ENCODE measurements at regions not wholly inside any gene's neighbourhood (a gene's known extent, or its start where the extent isn't known, plus 50 kb on each side); places are given as distances from the start of the nearest gene placed in this dataset.

DNA sequence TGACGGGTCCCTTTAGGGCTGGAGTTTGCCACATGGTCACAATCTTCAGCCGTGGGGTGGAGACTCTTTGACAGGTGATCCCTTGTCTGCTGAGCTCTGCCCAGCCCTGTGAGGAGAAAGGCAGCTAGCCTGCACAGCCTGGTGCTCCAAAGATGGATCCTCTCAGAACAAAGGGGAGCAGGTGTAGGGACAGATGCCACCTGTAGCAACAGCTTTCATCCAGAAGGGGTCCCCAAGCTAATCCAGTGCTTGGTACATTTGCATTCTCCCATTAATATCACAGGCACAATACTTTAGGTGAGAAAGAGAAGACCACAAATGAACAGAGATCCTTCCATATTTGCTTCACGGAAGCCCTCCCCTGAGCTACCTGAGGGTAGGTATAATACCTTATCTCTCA, 93.2 kb downstream of the CCDC185 start:
- Histone ChIP-seq H3K4me1 (ENCODE audit: insufficient read depth, low read length) (no peaks in the 10 kb centered on the region), H3K4me3 (ENCODE audit: insufficient read depth, low read length) (no peak overlapping the region), H3K79me2 (ENCODE audit: insufficient read depth, low read length) (no peaks in the 10 kb centered on the region), H3K9me3 (ENCODE audit: low read depth, low read length) (no peaks in the 10 kb centered on the region), H3K27me3 (ENCODE audit: insufficient read depth, low read length) (peaks cover 52% of the 10 kb centered on the region), H3K27ac (ENCODE audit: low read depth, low read length) (no peak overlapping the region), H2AFZ (ENCODE audit: low read length) (no peak overlapping the region), H3K4me2 (ENCODE audit: insufficient read depth, low read length) (no peak overlapping the region), H3K36me3 (ENCODE audit: insufficient read depth, low read length) (no peaks in the 10 kb centered on the region), H4K20me1 (ENCODE audit: insufficient read depth, low read length) (no peaks in the 10 kb centered on the region)
- no peak for DNase-seq (ENCODE audit: insufficient read length, low spot score, missing footprints)
- TF ChIP-seq, protein P1, sequence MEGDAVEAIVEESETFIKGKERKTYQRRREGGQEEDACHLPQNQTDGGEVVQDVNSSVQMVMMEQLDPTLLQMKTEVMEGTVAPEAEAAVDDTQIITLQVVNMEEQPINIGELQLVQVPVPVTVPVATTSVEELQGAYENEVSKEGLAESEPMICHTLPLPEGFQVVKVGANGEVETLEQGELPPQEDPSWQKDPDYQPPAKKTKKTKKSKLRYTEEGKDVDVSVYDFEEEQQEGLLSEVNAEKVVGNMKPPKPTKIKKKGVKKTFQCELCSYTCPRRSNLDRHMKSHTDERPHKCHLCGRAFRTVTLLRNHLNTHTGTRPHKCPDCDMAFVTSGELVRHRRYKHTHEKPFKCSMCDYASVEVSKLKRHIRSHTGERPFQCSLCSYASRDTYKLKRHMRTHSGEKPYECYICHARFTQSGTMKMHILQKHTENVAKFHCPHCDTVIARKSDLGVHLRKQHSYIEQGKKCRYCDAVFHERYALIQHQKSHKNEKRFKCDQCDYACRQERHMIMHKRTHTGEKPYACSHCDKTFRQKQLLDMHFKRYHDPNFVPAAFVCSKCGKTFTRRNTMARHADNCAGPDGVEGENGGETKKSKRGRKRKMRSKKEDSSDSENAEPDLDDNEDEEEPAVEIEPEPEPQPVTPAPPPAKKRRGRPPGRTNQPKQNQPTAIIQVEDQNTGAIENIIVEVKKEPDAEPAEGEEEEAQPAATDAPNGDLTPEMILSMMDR (IDR thresholded peaks at IDR 0.05; ENCODE audit: extremely low read depth, low read depth, low read length) = no peak

DNA sequence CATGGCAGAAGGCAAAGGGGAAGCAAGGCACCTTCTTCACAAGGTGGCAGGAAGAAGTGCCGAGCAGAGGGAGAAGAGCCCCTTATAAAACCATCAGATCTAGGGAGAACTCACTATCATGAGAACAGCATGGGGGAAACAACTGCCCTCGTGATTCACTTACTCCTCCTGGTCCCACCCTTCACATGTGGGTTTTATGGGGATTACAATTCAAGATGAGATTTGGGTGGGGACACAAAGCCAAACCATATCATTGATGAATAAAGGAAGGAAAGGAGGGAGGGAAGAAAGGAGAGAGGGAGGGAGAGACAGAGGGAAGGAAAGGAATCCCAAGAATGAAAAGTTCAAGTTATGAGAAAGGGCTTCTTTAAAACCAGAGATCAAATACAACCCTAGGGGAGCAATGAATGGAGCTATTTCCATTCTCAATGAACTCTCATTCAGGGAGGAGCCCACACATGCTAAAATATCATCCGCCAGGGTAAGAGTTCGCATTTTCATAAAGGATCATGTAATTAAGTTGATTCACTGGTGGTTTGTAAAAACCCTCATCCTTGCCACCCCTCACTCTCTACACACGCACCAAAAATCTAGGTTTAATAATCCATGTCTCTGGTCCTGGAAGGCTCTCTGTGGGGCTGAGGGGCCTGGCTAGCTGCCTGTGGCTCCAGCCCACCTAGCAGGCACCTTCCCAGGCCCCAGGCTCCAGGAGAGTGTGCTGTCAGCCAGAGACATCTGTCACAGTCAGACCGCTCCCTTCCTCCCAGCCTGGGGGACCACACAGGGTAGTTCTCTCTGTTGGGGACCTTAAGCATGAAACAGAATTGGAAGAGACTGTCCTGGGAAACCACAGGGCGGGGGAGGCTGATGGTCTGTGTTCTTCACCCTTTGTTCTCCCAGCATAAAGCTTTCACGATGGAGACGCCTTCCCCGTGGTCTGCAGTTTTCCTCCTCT, 94.0 kb downstream of the CCDC185 start:
- TF ChIP-seq, protein P1 (IDR thresholded peaks at IDR 0.05; ENCODE audit: extremely low read depth, low read depth, low read length) = no peak
- no peaks in the 10 kb centered on the region for H3K79me2 ChIP-seq (ENCODE audit: insufficient read depth, low read length)
- DNase-seq (ENCODE audit: insufficient read length, low spot score, missing footprints) = no peak

DNA sequence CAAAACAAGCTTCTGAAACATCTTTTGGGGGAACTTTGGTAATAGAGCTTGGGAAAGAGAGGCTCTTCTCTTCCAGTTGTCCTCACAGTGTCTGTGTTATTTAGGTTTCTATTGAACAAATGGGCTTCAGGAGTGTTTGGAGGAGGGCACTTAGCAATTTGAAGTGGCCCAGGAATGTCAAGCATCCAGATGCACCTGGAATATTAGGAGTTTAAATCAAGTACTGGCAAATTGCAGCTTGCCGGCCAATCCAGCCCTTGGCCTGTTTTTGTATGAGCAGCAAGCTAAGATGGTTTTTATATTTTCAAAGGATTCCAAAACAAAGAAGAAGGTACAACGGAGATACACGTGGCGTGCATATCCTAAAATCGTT, 94.7 kb downstream of the CCDC185 start:
- Histone ChIP-seq H3K9me3 (ENCODE audit: low read depth, low read length) (no peaks in the 10 kb centered on the region), H4K20me1 (ENCODE audit: insufficient read depth, low read length) (no peaks in the 10 kb centered on the region)
- TF ChIP-seq, protein P1 (IDR thresholded peaks at IDR 0.05; ENCODE audit: extremely low read depth, low read depth, low read length) = no peak

More for the DNA sequence above, 94.0 kb downstream of the CCDC185 start:
- Histone ChIP-seq H3K27me3 (ENCODE audit: insufficient read depth, low read length) (peaks cover 52% of the 10 kb centered on the region), H3K9me3 (ENCODE audit: low read depth, low read length) (no peaks in the 10 kb centered on the region), H3K27ac (ENCODE audit: low read depth, low read length) (no peak overlapping the region), H4K20me1 (ENCODE audit: insufficient read depth, low read length) (no peaks in the 10 kb centered on the region), H3K4me1 (ENCODE audit: insufficient read depth, low read length) (no peaks in the 10 kb centered on the region), H3K4me2 (ENCODE audit: insufficient read depth, low read length) (no peak overlapping the region), H2AFZ (ENCODE audit: low read length) (no peak overlapping the region), H3K4me3 (ENCODE audit: insufficient read depth, low read length) (no peak overlapping the region), H3K36me3 (ENCODE audit: insufficient read depth, low read length) (no peaks in the 10 kb centered on the region)

DNA sequence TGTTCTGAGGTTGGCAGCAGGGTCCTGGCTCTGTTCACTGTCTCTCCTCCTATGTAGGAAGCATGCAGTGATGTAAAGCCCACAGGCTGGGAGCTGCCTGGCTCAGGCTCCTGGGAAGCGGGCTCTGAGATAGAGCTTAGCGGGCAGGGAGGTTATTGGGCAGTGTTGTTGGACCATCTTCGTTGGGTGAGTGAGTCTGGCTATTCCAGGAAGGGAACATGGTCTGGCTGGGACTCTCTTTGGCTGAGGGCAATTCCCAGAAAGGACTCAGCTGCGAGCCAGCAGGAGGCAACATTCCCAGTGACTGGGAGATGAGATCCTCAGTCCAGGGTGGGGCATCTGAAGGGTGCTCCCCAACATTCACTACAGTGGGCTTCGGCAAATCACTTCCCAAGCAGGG, 96.2 kb downstream of the CCDC185 start:
- TF ChIP-seq, protein P1 (IDR thresholded peaks at IDR 0.05; ENCODE audit: extremely low read depth, low read depth, low read length) = no peak
- Histone ChIP-seq H3K4me2 (ENCODE audit: insufficient read depth, low read length) (no peak overlapping the region), H4K20me1 (ENCODE audit: insufficient read depth, low read length) (no peaks in the 10 kb centered on the region), H3K27me3 (ENCODE audit: insufficient read depth, low read length) (peaks cover 43% of the 10 kb centered on the region), H3K27ac (ENCODE audit: low read depth, low read length) (no peak overlapping the region), H3K79me2 (ENCODE audit: insufficient read depth, low read length) (no peaks in the 10 kb centered on the region), H3K9me3 (ENCODE audit: low read depth, low read length) (no peaks in the 10 kb centered on the region), H3K4me1 (ENCODE audit: insufficient read depth, low read length) (no peaks in the 10 kb centered on the region), H2AFZ (ENCODE audit: low read length) (no peak overlapping the region), H3K36me3 (ENCODE audit: insufficient read depth, low read length) (no peaks in the 10 kb centered on the region), H3K4me3 (ENCODE audit: insufficient read depth, low read length) (no peak overlapping the region)
- DNase-seq (ENCODE audit: insufficient read length, low spot score, missing footprints) = no peak

More for the DNA sequence above, 94.7 kb downstream of the CCDC185 start:
- no peak for DNase-seq (ENCODE audit: insufficient read length, low spot score, missing footprints)
- H3K4me3 ChIP-seq (ENCODE audit: insufficient read depth, low read length) = no peak overlapping the region
- no peaks in the 10 kb centered on the region for H3K4me1 ChIP-seq (ENCODE audit: insufficient read depth, low read length)
- no peaks in the 10 kb centered on the region for H3K36me3 ChIP-seq (ENCODE audit: insufficient read depth, low read length)
- no peak overlapping the region for H3K4me2 ChIP-seq (ENCODE audit: insufficient read depth, low read length)
- peaks cover 52% of the 10 kb centered on the region for H3K27me3 ChIP-seq (ENCODE audit: insufficient read depth, low read length)
- no peaks in the 10 kb centered on the region for H3K79me2 ChIP-seq (ENCODE audit: insufficient read depth, low read length)
- H2AFZ ChIP-seq (ENCODE audit: low read length) = no peak overlapping the region
- H3K27ac ChIP-seq (ENCODE audit: low read depth, low read length) = no peak overlapping the region

Data from osteoblast (primary cell).